SK-N-DZ (cell line): ENCODE measurements at regions not wholly inside any gene's neighbourhood (a gene's known extent, or its start where the extent isn't known, plus 50 kb on each side); places are given as distances from the start of the nearest gene placed in this dataset.

Experiments used
- DNase-seq: peaks from one replicate; pipeline ENCODE4 v3.0.0-alpha.2; 2015; ENCODE audit warnings: low spot score

DNA sequence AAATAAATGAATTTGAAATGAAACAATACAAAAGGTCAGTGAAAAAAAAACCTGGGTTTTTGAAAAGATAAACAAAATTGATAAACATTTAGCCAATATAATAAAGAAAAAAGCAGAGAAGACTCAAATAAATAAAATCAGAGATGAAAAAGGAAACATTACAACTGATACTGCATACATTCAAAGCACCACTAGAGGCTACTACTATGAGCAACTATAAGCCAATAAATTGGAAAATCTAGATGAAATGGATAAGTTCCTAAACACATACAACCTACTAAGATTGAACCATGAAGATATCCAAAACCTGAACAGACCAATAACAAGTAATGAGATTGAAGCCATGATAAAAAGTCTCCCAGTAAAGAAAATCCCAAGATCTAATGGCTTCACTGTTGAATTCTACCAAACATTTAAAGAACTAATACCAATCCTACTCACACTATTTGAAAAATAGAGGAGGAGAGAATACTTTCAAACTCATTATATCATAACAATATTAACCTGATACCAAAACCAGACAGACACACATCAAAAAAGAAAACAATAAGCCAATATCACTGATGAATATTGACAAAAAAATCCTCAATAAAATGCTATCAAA, 80.8 kb upstream of the CERS6 start:
- DNase-seq = no peak

DNA sequence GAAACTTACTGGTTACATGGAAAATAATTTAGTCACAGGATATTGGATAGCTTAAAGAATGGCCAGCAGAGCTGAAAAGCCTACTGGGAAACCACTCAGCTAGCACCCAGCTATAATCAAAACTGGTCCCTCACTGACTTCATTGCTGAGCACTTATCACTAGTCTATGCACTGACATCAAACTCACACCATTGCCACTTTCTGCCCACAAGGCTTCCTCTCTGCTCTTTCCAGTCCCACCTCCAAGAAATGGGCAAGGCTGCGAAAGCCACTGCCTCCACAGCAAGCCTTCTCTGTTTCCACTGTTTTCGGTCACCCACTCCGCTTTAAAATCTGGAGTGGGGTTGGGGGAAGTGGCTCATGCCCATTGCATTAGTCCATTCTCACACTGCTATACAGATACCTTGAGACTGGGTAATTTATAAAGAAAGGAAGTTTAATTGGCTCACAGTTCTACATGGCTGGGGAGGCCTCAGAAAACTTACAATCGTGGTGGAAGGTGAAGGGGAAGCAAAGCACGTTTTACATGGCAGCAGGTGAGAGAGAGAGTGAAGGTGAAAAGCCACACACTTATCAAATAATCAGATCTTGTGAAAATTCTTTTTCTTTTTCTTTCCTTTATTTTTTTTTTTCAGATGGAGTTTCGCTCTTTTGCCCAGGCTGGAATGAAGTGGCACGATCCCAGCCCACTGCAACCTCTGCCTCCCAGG, 77.0 kb upstream of the CERS6 start:
- no peak for DNase-seq

GRCh38 chr2:168380500-168380899, 75.6 kb upstream of the CERS6 start:
- DNase-seq = no peak

DNA sequence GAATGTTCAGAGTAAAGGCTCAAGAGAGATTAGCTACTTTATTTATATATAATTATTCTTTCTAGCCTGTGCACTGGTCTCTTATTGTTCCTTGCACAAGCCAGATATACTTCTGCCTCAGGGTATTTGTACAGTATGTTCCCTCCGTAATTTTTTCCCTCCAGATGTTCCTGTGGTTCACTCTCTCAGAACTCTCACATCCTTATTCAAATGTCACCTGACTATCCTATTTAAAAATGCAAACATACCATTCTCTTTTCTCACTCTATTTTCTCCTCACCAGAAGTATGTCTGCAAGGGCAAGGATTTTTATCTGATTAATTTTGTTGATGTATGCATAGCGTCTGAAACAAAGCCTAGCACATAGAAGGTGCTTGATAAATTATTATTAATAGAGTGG, 64.0 kb upstream of the CERS6 start:
- DNase-seq = no peak

DNA sequence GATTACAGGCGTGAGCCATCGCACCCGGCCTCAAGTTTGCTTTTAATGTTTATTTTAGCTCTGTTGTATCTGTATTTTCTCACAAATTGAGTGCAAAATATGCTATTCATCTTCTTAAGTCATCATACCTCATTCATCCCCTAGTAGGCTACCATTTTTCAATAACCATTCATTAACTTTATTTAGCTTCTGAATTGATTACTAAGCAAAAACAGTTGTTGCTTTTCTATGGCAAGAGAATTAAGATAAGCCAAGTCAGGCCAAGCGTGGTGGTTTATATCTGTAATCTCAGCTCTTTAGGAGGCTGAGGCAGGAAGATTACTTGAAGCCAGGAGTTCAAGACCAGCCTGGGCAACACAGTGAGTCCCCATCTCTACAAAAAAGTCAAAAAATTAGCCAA, 63.3 kb upstream of the CERS6 start:
- DNase-seq = no peak

GRCh38 chr2:168394262-168394661, 61.8 kb upstream of the CERS6 start:
- no peak for DNase-seq

DNA sequence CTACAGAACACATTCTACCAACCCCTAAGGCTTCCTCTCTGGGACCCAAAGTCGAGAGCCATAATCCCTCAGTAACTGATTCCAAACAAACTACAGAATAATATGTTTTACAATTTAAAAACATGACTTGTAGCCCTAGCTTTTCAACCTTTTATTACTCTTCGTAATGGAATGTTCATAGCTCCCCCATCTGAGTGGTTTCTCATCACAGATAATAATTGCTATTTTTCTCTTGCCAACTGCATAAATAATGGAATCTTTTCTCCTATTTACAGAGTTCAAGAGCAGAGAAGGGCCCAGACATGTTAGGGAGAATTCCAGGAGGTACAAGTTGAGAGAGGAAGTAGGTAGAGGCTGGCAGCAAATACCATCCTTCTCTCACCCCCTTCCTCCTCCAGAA, 59.9 kb upstream of the CERS6 start:
- DNase-seq = no peak

DNA sequence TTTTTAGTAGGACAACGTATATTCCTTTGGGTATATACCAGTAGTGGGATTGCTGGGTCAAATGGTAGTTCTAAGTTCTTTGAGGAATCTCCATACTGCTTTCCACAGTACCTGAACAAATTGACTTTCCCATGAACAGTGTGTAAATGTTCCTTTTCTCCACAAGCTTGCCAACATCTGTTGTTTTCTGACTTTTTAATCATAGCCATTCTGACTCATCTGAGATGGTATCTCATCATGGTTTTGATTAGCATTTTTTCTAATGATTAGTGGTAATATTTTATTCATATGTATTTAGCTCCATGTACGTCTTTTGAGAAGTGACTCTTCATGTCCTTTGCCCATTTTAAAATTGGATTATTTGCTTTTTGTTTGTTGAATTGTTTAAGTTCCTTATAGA, 58.4 kb upstream of the CERS6 start:
- no peak for DNase-seq

DNA sequence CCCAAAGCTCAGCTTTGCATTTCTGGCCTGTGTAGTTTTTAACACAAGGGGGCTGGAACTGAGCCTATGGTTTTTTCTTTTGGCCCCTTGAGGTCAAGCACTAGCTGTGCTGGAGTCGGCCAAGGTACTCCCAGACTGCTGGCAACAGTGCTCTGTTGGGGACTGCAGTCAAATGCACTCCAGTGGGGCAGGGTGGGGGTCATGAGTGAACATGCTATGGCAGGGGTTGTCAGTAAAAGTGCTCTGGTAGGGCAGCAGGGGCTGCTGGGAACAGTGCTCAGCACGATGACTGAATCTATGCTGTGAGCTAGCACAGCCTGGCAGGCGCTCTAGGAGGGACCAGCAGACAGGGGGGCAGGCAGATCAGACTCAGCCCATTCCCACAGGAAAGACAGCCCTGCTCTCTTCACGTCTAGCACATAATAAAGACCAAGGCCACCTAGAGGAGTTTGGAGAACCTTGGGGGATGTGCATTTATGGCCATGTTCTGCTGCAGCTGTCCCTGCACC, 55.0 kb upstream of the CERS6 start:
- DNase-seq = no peak

- DNase-seq = no peak
Measured at GRCh38 chr2:168401771-168402170, 54.3 kb upstream of the CERS6 start.

GRCh38 chr2:168402531-168402930, 53.5 kb upstream of the CERS6 start:
- DNase-seq = no peak

- no peak for DNase-seq
Measured at GRCh38 chr2:168403736-168404135, 52.3 kb upstream of the CERS6 start.

GRCh38 chr2:168404764-168405163, 51.3 kb upstream of the CERS6 start:
- no peak for DNase-seq
